Nephron progenitor cell (in vitro differentiated cells): ENCODE measurements at regions not wholly inside any gene's neighbourhood (a gene's known extent, or its start where the extent isn't known, plus 50 kb on each side); places are given as distances from the start of the nearest gene placed in this dataset.
A peak's percentile ranks its signal among the peaks of the same experiment; 100 is the strongest.

ENCODE experiments used
- DNase-seq: peaks from one replicate; pipeline ENCODE4 v3.0.0; 2021
- H3K27ac Mint-ChIP-seq: 2 replicates; pipeline ENCODE4 v1.8.0; 2021; ENCODE audit warnings: mild to moderate bottlenecking, moderate library complexity, mixed read lengths
- H3K27me3 Mint-ChIP-seq: 2 replicates; pipeline ENCODE4 v1.8.0; 2021; ENCODE audit warnings: mild to moderate bottlenecking, low read depth, mixed read lengths; ENCODE audit not compliant: poor library complexity
- H3K36me3 Mint-ChIP-seq: 2 replicates; pipeline ENCODE4 v1.8.0; 2021; ENCODE audit warnings: low read depth, mixed read lengths
- H3K4me1 Mint-ChIP-seq: 2 replicates; pipeline ENCODE4 v1.8.0; 2021; ENCODE audit warnings: mixed read lengths
- H3K4me3 Mint-ChIP-seq: 2 replicates; pipeline ENCODE4 v1.8.0; 2021; ENCODE audit warnings: mild to moderate bottlenecking, moderate library complexity, mixed read lengths
- H3K9me3 Mint-ChIP-seq: 2 replicates; pipeline ENCODE4 v1.8.0; 2021; ENCODE audit warnings: mild to moderate bottlenecking, moderate library complexity, mixed read lengths
- TF ChIP-seq, protein P1 (sequence below): fragments of 200-600 bp; sonication (generic); IDR thresholded peaks from 2 replicates; pipeline ENCODE4 v1.5.0; 2021; ENCODE audit warnings: antibody characterized with exemption

- no peaks in the 10 kb centered on the region for H3K36me3 Mint-ChIP-seq
- TF ChIP-seq, protein P1, sequence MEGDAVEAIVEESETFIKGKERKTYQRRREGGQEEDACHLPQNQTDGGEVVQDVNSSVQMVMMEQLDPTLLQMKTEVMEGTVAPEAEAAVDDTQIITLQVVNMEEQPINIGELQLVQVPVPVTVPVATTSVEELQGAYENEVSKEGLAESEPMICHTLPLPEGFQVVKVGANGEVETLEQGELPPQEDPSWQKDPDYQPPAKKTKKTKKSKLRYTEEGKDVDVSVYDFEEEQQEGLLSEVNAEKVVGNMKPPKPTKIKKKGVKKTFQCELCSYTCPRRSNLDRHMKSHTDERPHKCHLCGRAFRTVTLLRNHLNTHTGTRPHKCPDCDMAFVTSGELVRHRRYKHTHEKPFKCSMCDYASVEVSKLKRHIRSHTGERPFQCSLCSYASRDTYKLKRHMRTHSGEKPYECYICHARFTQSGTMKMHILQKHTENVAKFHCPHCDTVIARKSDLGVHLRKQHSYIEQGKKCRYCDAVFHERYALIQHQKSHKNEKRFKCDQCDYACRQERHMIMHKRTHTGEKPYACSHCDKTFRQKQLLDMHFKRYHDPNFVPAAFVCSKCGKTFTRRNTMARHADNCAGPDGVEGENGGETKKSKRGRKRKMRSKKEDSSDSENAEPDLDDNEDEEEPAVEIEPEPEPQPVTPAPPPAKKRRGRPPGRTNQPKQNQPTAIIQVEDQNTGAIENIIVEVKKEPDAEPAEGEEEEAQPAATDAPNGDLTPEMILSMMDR: no peak
- no peaks in the 10 kb centered on the region for H3K9me3 Mint-ChIP-seq
Observed at GRCh38 chr17:73972901-73973300, 230.6 kb upstream of the RPL38 start.

GRCh38 chr17:73973586-73974409 is 229.7 kb upstream of the RPL38 start:
- Mint-ChIP-seq H3K9me3 (no peaks in the 10 kb centered on the region), H3K4me3 (no peak overlapping the region), H3K36me3 (no peaks in the 10 kb centered on the region), H3K27ac (no peak overlapping the region), H3K4me1 (peaks cover 63% of the 10 kb centered on the region), H3K27me3 (peaks cover 32% of the 10 kb centered on the region)
- TF ChIP-seq, protein P1: no peak
- no peak for DNase-seq

More at GRCh38 chr17:73972901-73973300, 230.6 kb upstream of the RPL38 start:
- DNase-seq: no peak
- Mint-ChIP-seq H3K27me3 (peaks cover 30% of the 10 kb centered on the region), H3K27ac (no peak overlapping the region), H3K4me3 (no peak overlapping the region), H3K4me1 (peaks cover 59% of the 10 kb centered on the region)

GRCh38 chr17:73974536-73974935 is 228.9 kb upstream of the RPL38 start:
- Mint-ChIP-seq H3K36me3 (no peaks in the 10 kb centered on the region), H3K27ac (no peak overlapping the region), H3K4me1 (peaks cover 64% of the 10 kb centered on the region), H3K4me3 (no peak overlapping the region), H3K27me3 (peaks cover 26% of the 10 kb centered on the region), H3K9me3 (no peaks in the 10 kb centered on the region)
- no peak for DNase-seq
- TF ChIP-seq, protein P1: no peak

GRCh38 chr17:73976147-73976546 is 227.3 kb upstream of the RPL38 start:
- Mint-ChIP-seq H3K4me1 (peaks cover 60% of the 10 kb centered on the region), H3K27me3 (peaks cover 21% of the 10 kb centered on the region), H3K27ac (no peak overlapping the region)

GRCh38 chr17:73976676-73977521 is 226.6 kb upstream of the RPL38 start:
- Mint-ChIP-seq H3K4me3 (peak overlapping the region; percentile 26), H3K27ac (no peak overlapping the region), H3K4me1 (peaks cover 56% of the 10 kb centered on the region), H3K27me3 (peaks cover 17% of the 10 kb centered on the region), H3K36me3 (no peaks in the 10 kb centered on the region), H3K9me3 (no peaks in the 10 kb centered on the region)
- peak; percentile 44 for DNase-seq
- TF ChIP-seq, protein P1: no peak

More at GRCh38 chr17:73976147-73976546, 227.3 kb upstream of the RPL38 start:
- DNase-seq: no peak
- Mint-ChIP-seq H3K4me3 (no peak overlapping the region), H3K36me3 (no peaks in the 10 kb centered on the region), H3K9me3 (no peaks in the 10 kb centered on the region)
- TF ChIP-seq, protein P1: no peak
